T-helper 1 cell treated with Interleukin-12 subunit alpha and Interleukin-12 subunit beta and Interleukin-4 antibody, amounts not matched to agents 30 ng/mL and 1 ng/mL, for 36 hours (primary cell): ENCODE measurements at regions not wholly inside any gene's neighbourhood (a gene's known extent, or its start where the extent isn't known, plus 50 kb on each side); places are given as distances from the start of the nearest gene placed in this dataset.
"Not testable (repeated sequence)": the region's sequence is repeated elsewhere in the genome, so short reads cannot be mapped to it uniquely, and the experiment has no call there.

Source experiments
- intact Hi-C: fragments of 100-400 bp; cut with micrococcal nuclease; formaldehyde crosslinking; loops from one replicate; pipeline ENCODE4 v1.15.1; 2024

GRCh38 chr6:15741405-15741804 is 78.6 kb upstream of the DTNBP1 start:
- intact Hi-C loops = no loop called here

- intact Hi-C loops = no loop called here
These were observed 77.0 kb upstream of the DTNBP1 start for GRCh38 chr6:15739867-15740266.

GRCh38 chr6:15739353-15739752 is 76.5 kb upstream of the DTNBP1 start:
- intact Hi-C loops = no loop called here

DNA sequence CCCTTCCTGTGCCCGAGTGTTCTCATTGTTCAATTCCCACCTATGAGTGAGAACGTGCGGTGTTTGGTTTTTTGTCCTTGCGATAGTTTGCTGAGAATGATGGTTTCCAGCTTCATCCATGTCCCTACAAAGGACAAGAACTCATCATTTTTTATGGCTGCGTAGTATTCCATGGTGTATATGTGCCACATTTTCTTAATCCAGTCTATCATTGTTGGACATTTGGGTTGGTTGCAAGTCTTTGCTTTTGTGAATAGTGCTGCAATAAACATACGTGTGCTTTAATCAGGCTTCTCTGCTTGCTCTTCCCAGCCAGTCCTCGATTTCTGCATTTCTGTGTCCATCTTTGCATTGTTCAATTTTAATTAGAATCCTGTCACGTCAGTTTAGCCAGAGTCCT is 75.4 kb upstream of the DTNBP1 start:
- intact Hi-C loops = not testable (repeated sequence)

GRCh38 chr6:15736297-15736696 is 73.5 kb upstream of the DTNBP1 start:
- intact Hi-C loops = no loop called here

DNA sequence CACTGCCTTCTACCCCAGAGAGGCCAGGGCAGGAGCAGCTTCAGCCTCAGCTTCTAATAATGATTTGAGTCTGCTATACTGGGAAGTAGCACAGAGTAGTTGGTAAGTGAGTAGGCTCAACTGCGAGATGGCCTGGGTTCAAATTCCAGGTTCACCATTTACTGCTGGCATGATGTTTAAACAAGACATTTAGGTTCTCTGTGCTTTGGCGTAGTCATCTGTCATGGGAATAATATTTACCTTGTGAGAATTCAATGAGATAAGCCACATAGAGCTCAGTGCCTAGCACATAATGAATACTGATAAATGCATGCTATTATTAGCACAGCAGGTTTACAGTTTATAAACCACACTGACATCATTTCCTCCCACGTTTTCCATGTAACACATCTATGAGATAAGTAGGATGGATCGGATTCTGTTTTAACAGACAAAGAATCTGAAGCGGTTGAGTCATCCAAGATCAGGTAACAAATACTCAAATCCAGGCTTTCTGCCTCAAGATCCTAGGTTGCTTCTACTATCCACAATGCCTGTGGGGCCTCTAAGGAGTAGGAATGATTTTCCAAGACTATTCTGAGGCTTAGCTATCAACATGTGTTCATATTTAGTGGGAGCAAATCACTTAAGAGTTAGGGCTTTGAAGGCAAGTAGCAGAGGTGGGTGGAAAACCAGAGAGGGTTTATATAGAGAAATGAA is 72.9 kb upstream of the DTNBP1 start:
- intact Hi-C loops = no loop called here

DNA sequence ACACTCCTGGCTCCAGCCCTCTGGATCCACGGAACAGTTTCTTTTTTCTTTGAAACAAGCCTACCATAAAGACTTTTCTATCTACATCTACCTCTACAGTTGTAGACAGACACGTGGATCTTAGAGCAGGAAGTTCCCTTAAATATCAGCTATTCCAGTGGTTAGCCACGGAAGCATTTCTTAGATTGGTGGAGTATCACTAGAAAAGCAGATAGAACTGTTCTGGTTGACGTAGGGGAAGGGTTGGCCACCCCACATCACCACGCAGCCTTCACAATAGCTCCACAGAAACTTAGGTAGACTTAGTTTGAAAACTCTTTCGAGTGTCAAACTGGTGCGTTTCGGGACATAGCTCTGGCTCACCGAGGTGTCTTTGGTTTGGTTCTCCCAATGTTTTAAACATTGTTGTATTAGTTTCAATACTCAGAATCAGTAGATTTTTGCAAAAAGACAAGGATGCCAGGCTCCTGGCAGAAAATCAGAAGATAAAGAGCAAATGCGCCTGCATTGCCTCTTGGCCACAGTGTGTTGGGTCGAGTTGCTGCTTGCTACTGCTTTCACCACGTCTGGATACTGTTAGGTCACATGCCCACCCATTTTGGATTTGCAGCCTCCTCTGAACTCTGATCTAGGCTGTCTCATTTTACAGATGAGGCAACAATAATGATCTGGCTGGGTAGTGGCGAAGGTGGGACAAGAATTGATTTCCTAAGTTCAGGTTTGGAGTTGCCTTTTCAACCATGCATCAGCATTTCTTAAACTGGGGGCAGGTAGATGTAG is 71.5 kb upstream of the DTNBP1 start:
- intact Hi-C loops = no loop called here

DNA sequence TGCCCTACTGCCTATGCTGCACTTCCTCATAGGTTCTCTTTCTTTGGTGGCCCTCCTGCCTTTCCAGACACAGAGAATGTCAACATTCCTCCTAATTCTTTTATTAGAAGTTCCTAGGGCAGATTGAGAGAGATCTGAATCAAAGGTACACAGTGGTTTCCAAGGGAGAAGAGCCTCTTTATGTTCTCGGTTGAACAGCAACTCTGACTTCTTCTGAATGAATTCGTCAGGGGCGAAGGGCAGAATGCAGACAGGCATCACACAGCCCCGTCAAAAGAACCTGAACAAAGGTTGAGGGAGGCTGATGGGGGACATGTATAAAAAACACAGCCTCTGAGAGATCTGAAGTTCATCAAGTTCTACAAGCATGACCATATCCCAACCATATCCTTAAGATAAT is 68.1 kb upstream of the DTNBP1 start:
- intact Hi-C loops = no loop called here

- intact Hi-C loops = no loop called here
These were observed 67.6 kb upstream of the DTNBP1 start for GRCh38 chr6:15730442-15730841.

GRCh38 chr6:15722731-15723130 is 59.9 kb upstream of the DTNBP1 start:
- intact Hi-C loops = no loop called here

- intact Hi-C loops = no loop called here
These were observed 54.1 kb upstream of the DTNBP1 start for GRCh38 chr6:15716889-15717288.

DNA sequence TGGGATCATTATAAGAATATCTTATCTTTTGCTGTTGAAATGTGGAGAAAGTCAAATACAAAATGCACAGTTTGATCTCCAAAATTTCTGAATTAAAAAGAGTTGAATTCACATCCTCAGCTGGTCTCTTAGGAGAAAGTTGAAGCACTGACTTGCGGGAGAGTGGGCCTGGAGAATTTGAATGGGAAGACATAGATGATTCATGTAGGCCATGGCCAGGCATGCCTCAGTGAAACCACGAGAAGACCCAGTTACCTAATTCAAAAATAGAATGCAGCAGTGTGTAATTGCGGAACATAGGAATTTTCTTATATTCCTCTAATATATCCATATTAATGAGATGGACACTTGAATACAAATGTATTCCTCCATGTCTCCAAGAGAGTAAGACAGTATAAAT is 53.0 kb upstream of the DTNBP1 start:
- intact Hi-C loops = no loop called here

DNA sequence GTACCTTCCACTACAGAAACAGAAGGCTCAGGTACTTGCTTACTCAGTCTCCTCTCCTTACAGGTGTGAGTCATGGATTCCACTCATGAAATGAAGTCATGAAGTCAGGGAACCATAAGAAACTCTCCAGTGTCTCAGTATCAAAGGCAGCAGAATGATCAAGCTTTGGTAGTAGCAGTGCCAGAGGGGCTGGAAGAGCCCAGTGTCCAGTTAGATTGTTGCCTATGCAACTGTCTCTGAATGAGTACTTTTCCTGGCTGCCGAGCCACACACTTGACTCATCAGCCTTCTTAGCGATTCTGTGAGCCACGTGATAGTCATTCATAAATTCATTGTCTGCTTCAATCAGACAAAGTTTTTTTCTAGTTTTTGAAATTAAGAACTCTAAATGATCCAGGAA is 52.2 kb upstream of the DTNBP1 start:
- intact Hi-C loops = no loop called here

DNA sequence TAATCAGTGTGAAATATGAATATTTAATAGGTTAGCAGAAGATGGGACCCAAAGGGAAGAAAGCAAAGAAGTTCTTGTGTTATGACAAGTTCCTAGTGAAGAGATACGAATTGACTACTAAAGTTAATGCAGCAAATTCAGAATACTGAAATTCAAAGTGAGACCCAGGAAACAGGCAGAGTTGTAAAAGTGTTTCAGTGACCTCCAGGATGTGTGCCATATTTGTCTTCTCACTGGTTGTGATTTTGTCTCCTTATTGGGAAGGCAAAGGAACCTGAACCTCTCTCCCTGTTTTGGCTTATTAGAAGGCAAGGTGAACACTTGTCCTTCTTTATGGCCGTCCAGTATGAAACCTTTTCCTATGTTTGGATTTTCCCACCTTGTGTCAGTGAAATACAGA is 51.8 kb upstream of the DTNBP1 start:
- intact Hi-C loops = no loop called here

DNA sequence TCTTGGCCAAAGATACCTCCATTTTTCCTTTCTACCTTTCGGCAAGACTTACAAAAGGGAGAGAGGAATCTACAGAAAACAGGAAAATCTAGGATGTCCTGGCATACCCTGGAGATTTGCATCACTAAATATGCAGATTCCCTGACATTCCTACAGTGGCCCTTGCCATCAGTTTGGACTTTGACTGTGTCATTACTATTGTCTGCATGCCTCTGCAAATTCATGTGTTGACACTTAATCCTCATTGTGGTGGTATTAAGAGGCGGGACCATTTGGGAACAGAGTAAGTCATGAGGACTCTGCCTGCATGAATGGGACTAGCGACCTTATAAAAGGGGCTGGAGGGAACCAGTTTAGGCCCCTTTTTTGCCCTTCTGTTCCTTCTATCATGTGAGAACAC is 50.5 kb upstream of the DTNBP1 start:
- intact Hi-C loops = no loop called here

DNA sequence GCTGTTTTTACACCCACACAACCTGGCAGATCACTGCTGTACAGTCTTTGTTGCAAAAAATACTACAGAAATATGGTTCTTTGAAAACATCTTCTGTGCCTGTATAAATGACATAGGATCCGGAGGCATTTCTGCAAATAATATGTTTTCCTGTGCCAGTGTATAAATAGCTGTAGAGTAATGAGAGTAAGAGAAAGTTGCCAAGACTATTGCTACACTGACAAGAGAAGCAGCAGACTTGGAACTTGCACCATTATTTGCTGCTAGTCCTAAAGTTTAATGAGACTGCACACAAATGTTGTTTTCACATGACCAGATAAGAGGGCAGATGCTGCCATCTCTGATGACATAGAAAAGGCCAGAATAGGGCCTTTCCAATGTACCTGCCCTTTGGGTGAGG is 50.0 kb upstream of the DTNBP1 start:
- intact Hi-C loops = no loop called here
